HG02798 (cell line): ENCODE measurements at regions not wholly inside any gene's neighbourhood (a gene's known extent, or its start where the extent isn't known, plus 50 kb on each side); places are given as distances from the start of the nearest gene placed in this dataset.

ENCODE experiments used
- ATAC-seq: cut with Tn5 transposase; IDR thresholded peaks from one replicate; pipeline ENCODE4 v1.9.1; 2021; ENCODE audit warnings: mild to moderate bottlenecking; ENCODE audit not compliant: unreplicated experiment, poor library complexity

GRCh38 chr4:13836946-13837912 lies 209.7 kb upstream of the BOD1L1 start:
- ATAC-seq, result no peak

GRCh38 chr4:13840502-13841190 lies 213.1 kb upstream of the BOD1L1 start:
- ATAC-seq, result no peak

GRCh38 chr4:13844740-13845139 lies 217.2 kb upstream of the BOD1L1 start:
- ATAC-seq, result no peak

GRCh38 chr4:13849778-13850177 lies 222.3 kb upstream of the BOD1L1 start:
- ATAC-seq, result no peak

- no peak for ATAC-seq
Measured at GRCh38 chr4:13851085-13851940, 223.8 kb upstream of the BOD1L1 start.

- no peak for ATAC-seq
Measured at GRCh38 chr4:13852411-13852810, 224.9 kb upstream of the BOD1L1 start.

- no peak for ATAC-seq
Measured at GRCh38 chr4:13856387-13856786, 228.9 kb upstream of the BOD1L1 start.

GRCh38 chr4:13857397-13857796 lies 229.9 kb upstream of the BOD1L1 start:
- ATAC-seq, result no peak

- no peak for ATAC-seq
Measured at GRCh38 chr4:13857800-13858199, 230.3 kb upstream of the BOD1L1 start.

GRCh38 chr4:13859423-13859822 lies 231.9 kb upstream of the BOD1L1 start:
- no peak for ATAC-seq

GRCh38 chr4:13860126-13860525 lies 232.6 kb upstream of the BOD1L1 start:
- no peak for ATAC-seq

GRCh38 chr4:13865871-13866669 lies 238.5 kb upstream of the BOD1L1 start:
- no peak for ATAC-seq

GRCh38 chr4:13866881-13867280 lies 239.4 kb upstream of the BOD1L1 start:
- no peak for ATAC-seq

- ATAC-seq, result no peak
Measured at GRCh38 chr4:13872155-13872554, 244.6 kb upstream of the BOD1L1 start.

GRCh38 chr4:13872955-13873354 lies 245.4 kb upstream of the BOD1L1 start:
- ATAC-seq, result no peak

GRCh38 chr4:13875181-13875580 lies 247.7 kb upstream of the BOD1L1 start:
- ATAC-seq, result no peak

- no peak for ATAC-seq
Measured at GRCh38 chr4:13876131-13876530, 248.6 kb upstream of the BOD1L1 start.

- ATAC-seq, result no peak
Measured at GRCh38 chr4:13876940-13877339, 249.4 kb upstream of the BOD1L1 start.

GRCh38 chr4:13877626-13878025 lies 250.1 kb upstream of the BOD1L1 start:
- ATAC-seq, result no peak

- no peak for ATAC-seq
Measured at GRCh38 chr4:13881892-13882291, 254.4 kb upstream of the BOD1L1 start.
